ENCODE measurements at regions not wholly inside any gene's neighbourhood (a gene's known extent, or its start where the extent isn't known, plus 50 kb on each side); places are given as distances from the start of the nearest gene placed in this dataset.

- TF ChIP-seq CTCF (IDR thresholded peaks at IDR 0.05) (no peak), POLR2A (IDR thresholded peaks at IDR 0.05) (no peak)
Measured at GRCh38 chr11:79575701-79576100, 134.9 kb upstream of the TENM4 start.

Data from heart left ventricle (tissue), 13 donors.